Naive thymus-derived CD4-positive, alpha-beta T cell (primary cell): ENCODE measurements at regions not wholly inside any gene's neighbourhood (a gene's known extent, or its start where the extent isn't known, plus 50 kb on each side); places are given as distances from the start of the nearest gene placed in this dataset.

ENCODE experiments used
- ATAC-seq: fragments of 150-1000 bp; cut with Tn5 transposase; 2 replicates; pipeline ENCODE4 v1.10.0; 2021; ENCODE audit warnings: mild to moderate bottlenecking, moderate library complexity
- CTCF ChIA-PET: fragments of 350-600 bp; sonication (Branson Sonifier 250); formaldehyde crosslinking; loops from one replicate; lab custom pipeline; 2021; ENCODE audit warnings: antibody characterized with exemption; lab: Charles Lee
- POLR2A ChIA-PET: fragments of 350-600 bp; sonication (Branson Sonifier 250); formaldehyde crosslinking; loops from one replicate; lab custom pipeline; 2021; ENCODE audit warnings: antibody characterized with exemption, inconsistent platforms; lab: Charles Lee
- DNase-seq, 9 donors: peaks; one replicate each; pipeline versions ENCODE4 v3.0.0 to v3.0.0-alpha.2; 2020 to 2022; ENCODE audit warnings: mixed read lengths in 1 of 9
- H3K27ac ChIP-seq: one replicate; pipeline ENCODE4 v1.7.0; 2013; ENCODE audit warnings: mild to moderate bottlenecking, low read depth, low read length, moderate library complexity
- H3K27me3 ChIP-seq, 2 donors: one replicate each; pipeline ENCODE4 v1.7.0; 2013; ENCODE audit warnings: low read length in 2 of 2, mild to moderate bottlenecking in 2 of 2, moderate library complexity in 2 of 2; ENCODE audit not compliant: control insufficient read depth in 2 of 2, insufficient read depth in 2 of 2
- H3K36me3 ChIP-seq, 3 experiments: 1 replicate in 2 of 3; 2 replicates in 1 of 3; pipeline ENCODE4 v1.7.0; 2013; ENCODE audit warnings: low read length in 3 of 3, mild to moderate bottlenecking in 3 of 3, moderate library complexity in 1 of 3; ENCODE audit not compliant: insufficient read depth in 3 of 3, control insufficient read depth in 2 of 3
- H3K4me1 ChIP-seq, 2 donors: one replicate each; pipeline ENCODE4 v1.7.0; 2013; ENCODE audit warnings: low read length in 2 of 2, mild to moderate bottlenecking in 2 of 2, moderate library complexity in 1 of 2; ENCODE audit not compliant: control insufficient read depth in 2 of 2, insufficient read depth in 2 of 2
- H3K4me3 ChIP-seq: 2 replicates; pipeline ENCODE4 v1.7.0; 2013; ENCODE audit warnings: mild to moderate bottlenecking, low read length
- H3K9me3 ChIP-seq, 3 experiments: 1 replicate in 2 of 3; 2 replicates in 1 of 3; pipeline ENCODE4 v1.7.0; 2013; ENCODE audit warnings: low read length in 3 of 3; ENCODE audit not compliant: control insufficient read depth in 2 of 3
- H3K27ac Mint-ChIP-seq, 9 donors: one replicate each; pipeline ENCODE4 v1.8.0; 2020 to 2022; ENCODE audit warnings: mixed read lengths in 9 of 9, mild to moderate bottlenecking in 8 of 9, moderate library complexity in 5 of 9, inconsistent platforms in 2 of 9
- H3K27me3 Mint-ChIP-seq, 5 donors: one replicate each; pipeline ENCODE4 v1.8.0; 2021 to 2022; ENCODE audit warnings: mixed read lengths in 5 of 5, mild to moderate bottlenecking in 1 of 5
- H3K36me3 Mint-ChIP-seq, 5 donors: one replicate each; pipeline ENCODE4 v1.8.0; 2020 to 2022; ENCODE audit warnings: mixed read lengths in 5 of 5, mild to moderate bottlenecking in 3 of 5, inconsistent platforms in 1 of 5
- H3K4me1 Mint-ChIP-seq, 7 donors: one replicate each; pipeline ENCODE4 v1.8.0; 2020 to 2022; ENCODE audit warnings: mixed read lengths in 7 of 7, mild to moderate bottlenecking in 3 of 7, inconsistent platforms in 1 of 7
- H3K4me3 Mint-ChIP-seq, 10 donors: one replicate each; pipeline ENCODE4 v1.8.0; 2020 to 2022; ENCODE audit warnings: mild to moderate bottlenecking in 10 of 10, mixed read lengths in 10 of 10, moderate library complexity in 6 of 10, inconsistent platforms in 2 of 10
- H3K9me3 Mint-ChIP-seq, 11 donors: one replicate each; pipeline ENCODE4 v1.8.0; 2020 to 2022; ENCODE audit warnings: mixed read lengths in 11 of 11, mild to moderate bottlenecking in 4 of 11, inconsistent platforms in 1 of 11, moderate library complexity in 1 of 11
- intact Hi-C, 2 donors: fragments of 100-400 bp; cut with micrococcal nuclease; formaldehyde crosslinking; loops; one replicate each; pipeline ENCODE4 v1.15.1; 2023

DNA sequence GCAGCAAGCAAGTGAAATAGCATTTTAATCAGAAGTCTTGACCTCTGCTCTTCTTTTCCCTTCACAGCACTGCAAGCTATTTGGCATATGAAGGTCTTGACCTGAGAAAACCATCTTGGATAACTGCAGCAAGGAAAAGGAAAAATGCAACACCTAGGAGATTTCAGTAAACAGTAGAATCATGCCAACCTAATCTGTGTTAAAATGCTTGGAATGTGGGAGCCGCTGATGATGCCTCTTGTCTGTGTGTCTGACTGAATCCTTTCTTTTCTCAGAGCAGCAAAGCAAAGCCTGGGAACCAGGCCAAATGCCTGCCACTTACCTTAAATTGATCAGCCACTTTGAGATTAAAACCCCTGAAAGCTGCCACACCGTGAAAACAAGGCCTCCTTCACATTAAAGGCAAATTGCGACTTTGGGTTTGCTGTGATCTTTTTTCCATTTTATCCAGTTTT is 80.4 kb upstream of the CDK6 start:
- intact Hi-C loops = no loop called here
- DNase-seq = no peak
- H3K4me1 ChIP-seq = no peaks in the 10 kb centered on the region
- H3K9me3 ChIP-seq = no peaks in the 10 kb centered on the region
- H3K36me3 ChIP-seq = no peaks in the 10 kb centered on the region
- Mint-ChIP-seq H3K4me3 (no peak overlapping the region), H3K27ac (no peak overlapping the region), H3K4me1 (no peaks in the 10 kb centered on the region), H3K36me3 (peaks cover 0 to 7% (median 0%) of the 10 kb centered on the region in 5 donors), H3K9me3 (peaks cover 0 to 5% (median 0%) of the 10 kb centered on the region in 11 donors), H3K27me3 (peaks cover 0 to 4% (median 0%) of the 10 kb centered on the region in 5 donors)
- ChIA-PET POLR2A (no interaction called here), CTCF (no interaction called here)
- H3K27ac ChIP-seq = no peak overlapping the region
- no peak for ATAC-seq
- no peak overlapping the region for H3K4me3 ChIP-seq
- no peaks in the 10 kb centered on the region for H3K27me3 ChIP-seq

DNA sequence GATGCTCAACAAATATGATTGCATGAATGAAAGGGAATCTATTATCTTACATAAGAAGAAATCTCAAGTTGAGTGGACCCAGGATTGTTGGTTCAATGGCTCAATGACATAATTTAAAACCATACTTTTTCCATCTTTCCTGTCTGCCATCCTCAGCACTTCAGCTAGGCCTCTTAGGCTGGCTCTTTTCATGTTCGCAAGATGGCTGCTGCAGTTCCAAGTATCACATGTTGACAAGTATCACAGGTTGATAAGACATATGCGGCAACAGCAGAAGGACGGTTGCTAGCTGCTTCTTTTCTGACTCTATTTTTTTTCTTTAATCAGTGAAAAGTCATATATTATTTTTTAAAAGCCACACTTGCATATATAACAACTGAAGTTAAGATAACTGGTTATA is 79.0 kb upstream of the CDK6 start:
- H3K27me3 Mint-ChIP-seq = peaks cover 0 to 3% (median 0%) of the 10 kb centered on the region in 5 donors
- DNase-seq (no peak), ATAC-seq (no peak)
- H3K27ac Mint-ChIP-seq = no peak overlapping the region
- Histone ChIP-seq H3K4me3 (no peak overlapping the region), H3K4me1 (no peaks in the 10 kb centered on the region), H3K36me3 (no peaks in the 10 kb centered on the region), H3K27me3 (no peaks in the 10 kb centered on the region), H3K27ac (no peak overlapping the region), H3K9me3 (no peaks in the 10 kb centered on the region)
- ChIA-PET CTCF (no interaction called here), POLR2A (interaction anchor here (0.6 kb wide), 1 partner anchor 516 kb away, joined by 3 read pairs; no protein-coding TSS in a partner anchor)
- peaks cover 0 to 2% (median 0%) of the 10 kb centered on the region in 11 donors for H3K9me3 Mint-ChIP-seq
- H3K36me3 Mint-ChIP-seq = peaks cover 0 to 10% (median 0%) of the 10 kb centered on the region in 5 donors
- no peak overlapping the region for H3K4me3 Mint-ChIP-seq
- H3K4me1 Mint-ChIP-seq = no peaks in the 10 kb centered on the region
- intact Hi-C loops = no loop called here

DNA sequence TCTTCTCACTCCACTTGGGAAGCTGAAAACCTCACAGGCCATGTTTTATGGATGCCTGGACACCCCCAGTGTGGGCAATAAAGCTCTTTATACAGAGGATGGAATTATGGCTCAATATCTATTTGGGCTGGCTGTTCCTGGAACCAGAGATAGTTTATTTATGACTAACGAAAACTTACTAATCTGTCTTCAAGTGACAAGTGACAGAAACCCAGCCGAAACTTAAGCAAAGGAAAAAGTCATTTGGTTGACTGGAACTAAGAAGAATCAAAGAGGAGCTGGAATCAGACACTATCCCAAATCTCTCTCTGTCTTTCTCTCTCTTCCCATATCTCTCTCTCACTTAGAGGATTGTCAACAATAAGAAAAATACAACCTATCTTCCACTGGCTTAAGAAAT is 78.3 kb upstream of the CDK6 start:
- H3K4me3 Mint-ChIP-seq = no peak overlapping the region
- Histone ChIP-seq H3K4me3 (no peak overlapping the region), H3K27ac (no peak overlapping the region), H3K9me3 (no peaks in the 10 kb centered on the region), H3K4me1 (no peaks in the 10 kb centered on the region), H3K27me3 (no peaks in the 10 kb centered on the region), H3K36me3 (no peaks in the 10 kb centered on the region)
- intact Hi-C loops = no loop called here
- POLR2A ChIA-PET = no interaction called here
- H3K9me3 Mint-ChIP-seq = peaks cover 0 to 2% (median 0%) of the 10 kb centered on the region in 11 donors
- H3K4me1 Mint-ChIP-seq = no peaks in the 10 kb centered on the region
- H3K27me3 Mint-ChIP-seq = peaks cover 0 to 3% (median 0%) of the 10 kb centered on the region in 5 donors
- no peak overlapping the region for H3K27ac Mint-ChIP-seq
- CTCF ChIA-PET = interaction anchor here (0.6 to 1.1 kb wide), 2 partner anchors 116 to 396 kb away, joined by 3 read pairs; no protein-coding TSS in a partner anchor
- DNase-seq = no peak
- no peak for ATAC-seq
- H3K36me3 Mint-ChIP-seq = peaks cover 0 to 10% (median 0%) of the 10 kb centered on the region in 5 donors

DNA sequence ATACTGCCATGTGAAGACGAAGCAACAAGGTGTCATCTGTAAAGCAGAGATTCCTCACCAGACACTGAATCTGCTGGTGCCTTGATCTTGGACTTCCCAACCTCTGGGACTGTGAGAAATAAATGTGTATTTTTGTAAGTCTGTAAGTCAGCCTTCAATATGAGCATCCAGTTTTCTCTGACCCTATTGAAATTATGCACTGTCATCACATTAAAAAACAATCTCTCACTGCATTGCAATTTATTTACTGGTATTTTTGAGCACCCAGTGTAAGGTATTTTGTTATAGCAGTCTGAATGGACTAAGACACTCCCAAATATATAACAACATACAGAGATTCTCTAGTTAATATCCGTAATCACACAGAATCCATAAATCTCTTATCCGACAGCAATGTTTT is 77.5 kb upstream of the CDK6 start:
- H3K4me1 Mint-ChIP-seq = no peaks in the 10 kb centered on the region
- Histone ChIP-seq H3K27me3 (no peaks in the 10 kb centered on the region), H3K9me3 (no peaks in the 10 kb centered on the region), H3K4me1 (no peaks in the 10 kb centered on the region), H3K4me3 (no peak overlapping the region), H3K36me3 (no peaks in the 10 kb centered on the region), H3K27ac (no peak overlapping the region)
- H3K27me3 Mint-ChIP-seq = peaks cover 0 to 3% (median 0%) of the 10 kb centered on the region in 5 donors
- ATAC-seq = no peak
- DNase-seq = no peak
- H3K9me3 Mint-ChIP-seq = peaks cover 0 to 2% (median 0%) of the 10 kb centered on the region in 11 donors
- ChIA-PET POLR2A (no interaction called here), CTCF (interaction anchor here (1.1 kb wide), 1 partner anchor 115 kb away, joined by 3 read pairs; no protein-coding TSS in a partner anchor)
- peaks cover 0 to 10% (median 0%) of the 10 kb centered on the region in 5 donors for H3K36me3 Mint-ChIP-seq
- intact Hi-C loops = no loop called here
- no peak overlapping the region for H3K4me3 Mint-ChIP-seq
- no peak overlapping the region for H3K27ac Mint-ChIP-seq

DNA sequence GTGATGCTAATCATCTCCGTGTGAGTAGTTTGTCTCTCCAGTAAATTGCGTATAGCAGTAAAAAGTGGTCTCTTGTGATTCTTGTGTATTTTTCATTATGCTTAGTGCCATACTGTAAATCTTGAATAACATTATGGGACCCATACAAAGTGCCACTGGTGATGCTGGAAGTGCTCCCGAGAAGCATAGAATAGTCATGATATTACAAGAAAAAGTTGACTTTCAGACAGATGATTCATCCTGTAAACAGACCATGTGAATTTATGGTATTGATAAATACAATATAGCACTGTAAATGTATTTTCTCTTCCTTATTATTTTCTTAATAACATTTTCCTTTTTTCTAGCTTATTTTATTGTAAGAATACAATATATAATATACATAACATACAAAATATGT is 74.6 kb upstream of the CDK6 start:
- H3K27ac Mint-ChIP-seq = no peak overlapping the region
- peaks cover 0 to 4% (median 0%) of the 10 kb centered on the region in 11 donors for H3K9me3 Mint-ChIP-seq
- H3K27me3 Mint-ChIP-seq = peaks cover 0 to 3% (median 0%) of the 10 kb centered on the region in 5 donors
- ChIA-PET CTCF (no interaction called here), POLR2A (no interaction called here)
- Histone ChIP-seq H3K36me3 (no peaks in the 10 kb centered on the region), H3K27ac (no peak overlapping the region), H3K4me3 (no peak overlapping the region), H3K4me1 (no peaks in the 10 kb centered on the region), H3K9me3 (no peaks in the 10 kb centered on the region), H3K27me3 (no peaks in the 10 kb centered on the region)
- intact Hi-C loops = no loop called here
- H3K4me3 Mint-ChIP-seq = no peak overlapping the region
- no peak for ATAC-seq
- DNase-seq = no peak
- H3K36me3 Mint-ChIP-seq = peaks cover 0 to 16% (median 0%) of the 10 kb centered on the region in 5 donors
- H3K4me1 Mint-ChIP-seq = peaks cover 0 to 2% (median 0%) of the 10 kb centered on the region in 7 donors

DNA sequence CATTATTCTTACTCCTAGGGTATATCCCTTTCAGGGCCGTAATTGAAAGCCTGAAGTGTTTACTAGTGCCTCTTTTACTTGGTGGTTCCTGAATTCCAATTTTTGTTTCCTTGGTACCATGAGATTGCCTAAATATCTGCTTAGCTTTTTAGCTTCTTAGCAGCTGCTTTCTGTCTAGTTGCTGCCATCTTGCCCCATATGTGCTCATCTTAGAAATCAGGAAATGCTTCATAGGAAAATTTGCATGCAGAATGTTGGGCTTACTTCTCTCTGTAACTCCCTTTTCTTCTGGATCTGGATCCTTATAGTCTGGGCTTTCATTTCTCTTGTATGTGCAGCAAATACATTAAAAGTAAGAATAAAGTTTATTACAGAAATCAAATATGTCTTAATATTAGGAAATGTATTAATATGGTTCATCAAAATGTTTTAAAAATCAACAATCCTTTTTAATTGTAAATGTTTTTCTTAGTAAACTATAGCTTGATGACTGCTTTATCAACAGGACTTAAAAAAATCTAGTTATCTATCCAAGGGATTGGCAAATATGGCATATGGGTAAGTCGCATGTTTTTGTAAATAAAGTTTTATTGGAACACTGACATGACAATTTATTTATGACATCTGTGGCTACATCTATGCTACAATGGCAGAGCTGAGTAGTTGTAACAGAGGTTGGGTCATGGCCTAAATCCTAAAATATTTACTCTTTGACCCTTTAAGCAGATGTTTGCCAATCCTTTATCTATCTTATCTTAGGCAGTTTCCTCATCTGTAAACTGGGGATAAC is 73.5 kb upstream of the CDK6 start:
- H3K27ac Mint-ChIP-seq = no peak overlapping the region
- no peaks in the 10 kb centered on the region for H3K36me3 ChIP-seq
- peaks cover 0 to 17% (median 0%) of the 10 kb centered on the region in 5 donors for H3K36me3 Mint-ChIP-seq
- H3K4me3 ChIP-seq = no peak overlapping the region
- ChIA-PET POLR2A (no interaction called here), CTCF (no interaction called here)
- no peaks in the 10 kb centered on the region for H3K9me3 ChIP-seq
- no peak for ATAC-seq
- no peaks in the 10 kb centered on the region for H3K27me3 ChIP-seq
- intact Hi-C loops = no loop called here
- H3K27ac ChIP-seq = no peak overlapping the region
- peaks cover 0 to 2% of the 10 kb centered on the region in 2 donors for H3K4me1 ChIP-seq
- H3K4me1 Mint-ChIP-seq = peaks cover 0 to 5% (median 2%) of the 10 kb centered on the region in 7 donors
- no peak for DNase-seq
- H3K27me3 Mint-ChIP-seq = peaks cover 0 to 3% (median 0%) of the 10 kb centered on the region in 5 donors
- no peak overlapping the region for H3K4me3 Mint-ChIP-seq
- peaks cover 0 to 4% (median 0%) of the 10 kb centered on the region in 11 donors for H3K9me3 Mint-ChIP-seq
